ENCODE measurements at regions not wholly inside any gene's neighbourhood (a gene's known extent, or its start where the extent isn't known, plus 50 kb on each side); places are given as distances from the start of the nearest gene placed in this dataset.

- TF ChIP-seq CTCF (conservative IDR thresholded peaks at IDR 0.05) (no peak), ZFX (IDR thresholded peaks at IDR 0.05) (no peak)
Observed at GRCh38 chr13:81199956-81200355, 859.0 kb upstream of the SPRY2 start.
